T-cell (primary cell): ENCODE measurements at regions not wholly inside any gene's neighbourhood (a gene's known extent, or its start where the extent isn't known, plus 50 kb on each side); places are given as distances from the start of the nearest gene placed in this dataset.

Experiments used
- ATAC-seq, 4 experiments: fragments of 200-7000 bp in 3 of 4; fragments of 150-1000 bp in 1 of 4; cut with Tn5 transposase; replicated peaks in 1 of 4; 1 replicate in 3 of 4; 2 replicates in 1 of 4; pipeline ENCODE4 v1.10.0; 2021; ENCODE audit warnings: moderate library complexity in 3 of 4, mild to moderate bottlenecking in 2 of 4, moderate number of reproducible peaks in 1 of 4
- CTCF ChIA-PET, 2 donors: fragments of 300-600 bp; sonication (Branson Sonifier 250); formaldehyde crosslinking; loops; one replicate each; lab custom pipeline; 2022; ENCODE audit warnings: antibody characterized with exemption in 2 of 2; lab: Charles Lee
- POLR2A ChIA-PET, 2 donors: fragments of 300-600 bp; sonication (Branson Sonifier 250); formaldehyde crosslinking; loops; one replicate each; lab custom pipeline; 2022; ENCODE audit warnings: antibody characterized with exemption in 2 of 2; lab: Charles Lee
- DNase-seq, 35 experiments: peaks; one replicate each; pipeline versions ENCODE4 v3.0.0 to v3.0.0-alpha.2; 2013 to 2023
- H3K27ac ChIP-seq: one replicate; pipeline ENCODE4 v1.5.1; 2013; ENCODE audit warnings: low read length
- H3K27me3 ChIP-seq, 2 experiments: replicated peaks in 1 of 2; 1 replicate in 1 of 2; 2 replicates in 1 of 2; pipeline versions ENCODE4 v1.6.1 to v1.7.0; 2013; ENCODE audit warnings: low read length in 1 of 2, mixed read lengths in 1 of 2; ENCODE audit not compliant: control insufficient read depth in 2 of 2, insufficient read depth in 2 of 2; ENCODE audit errors: extremely low read depth in 1 of 2
- H3K36me3 ChIP-seq, 2 donors: 1 replicate in 1 of 2; 2 replicates in 1 of 2; pipeline versions ENCODE4 v1.6.1 to v1.7.0; 2013; ENCODE audit warnings: low read length in 1 of 2; ENCODE audit not compliant: control insufficient read depth in 2 of 2, insufficient read depth in 1 of 2; ENCODE audit errors: extremely low read depth in 1 of 2
- H3K4me1 ChIP-seq, 2 experiments: 1 replicate in 1 of 2; 2 replicates in 1 of 2; pipeline versions ENCODE4 v1.6.1 to v1.7.0; 2013; ENCODE audit warnings: low read length in 2 of 2, mixed read lengths in 1 of 2; ENCODE audit not compliant: insufficient read depth in 2 of 2, control insufficient read depth in 1 of 2; ENCODE audit errors: extremely low read depth in 1 of 2
- H3K4me3 ChIP-seq, 2 donors: 1 replicate in 1 of 2; 2 replicates in 1 of 2; pipeline versions ENCODE4 v1.5.1 to v1.7.0; 2013; ENCODE audit warnings: mild to moderate bottlenecking in 2 of 2, low read length in 1 of 2, moderate library complexity in 1 of 2; ENCODE audit not compliant: control insufficient read depth in 1 of 2; ENCODE audit errors: extremely low read depth in 1 of 2
- H3K9me3 ChIP-seq: 2 replicates; pipeline ENCODE4 v1.7.0; 2013
- H3K27ac Mint-ChIP-seq, 2 donors: one replicate each; pipeline ENCODE4 v1.8.0; 2020 to 2021; ENCODE audit warnings: mild to moderate bottlenecking in 2 of 2, mixed read lengths in 2 of 2
- H3K27me3 Mint-ChIP-seq, 2 donors: one replicate each; pipeline ENCODE4 v1.8.0; 2021 to 2022; ENCODE audit warnings: mixed read lengths in 2 of 2
- H3K36me3 Mint-ChIP-seq: one replicate; pipeline ENCODE4 v1.8.0; 2021; ENCODE audit warnings: mixed read lengths
- H3K4me1 Mint-ChIP-seq, 3 donors: one replicate each; pipeline ENCODE4 v1.8.0; 2020 to 2022; ENCODE audit warnings: mixed read lengths in 3 of 3, mild to moderate bottlenecking in 1 of 3
- H3K4me3 Mint-ChIP-seq, 3 donors: one replicate each; pipeline ENCODE4 v1.8.0; 2020 to 2022; ENCODE audit warnings: mild to moderate bottlenecking in 3 of 3, mixed read lengths in 3 of 3, moderate library complexity in 3 of 3
- H3K9me3 Mint-ChIP-seq, 3 donors: one replicate each; pipeline ENCODE4 v1.8.0; 2020 to 2022; ENCODE audit warnings: mixed read lengths in 3 of 3
- WGBS: methylation state at CpG from one replicate; pipeline ENCODE4 v1.1.5; 2013; ENCODE audit warnings: missing lambda C conversion rate; ENCODE audit not compliant: insufficient coverage; 5-methylcytosine and 5-hydroxymethylcytosine counted together

DNA sequence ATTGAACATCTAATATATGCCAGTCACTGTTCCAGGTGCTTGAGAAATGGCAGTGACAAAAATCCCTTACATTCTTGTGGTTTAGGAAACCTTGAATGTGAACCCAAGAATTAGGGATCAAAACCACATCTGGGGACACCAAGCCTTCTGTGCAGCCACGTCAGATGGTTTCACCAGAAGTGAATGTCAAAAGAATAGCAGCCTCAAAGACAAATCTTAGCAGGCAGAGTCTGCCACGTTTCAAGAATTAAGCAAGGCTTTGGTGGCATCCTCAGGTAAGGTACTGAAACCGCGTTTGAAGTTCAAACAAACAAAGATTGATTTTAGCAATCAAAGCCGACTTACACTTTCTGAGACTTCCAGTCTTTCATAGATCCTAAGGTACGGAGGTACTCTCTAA is 225.5 kb upstream of the GNAI1 start:
- ChIA-PET CTCF (no interaction called here), POLR2A (interaction anchor here in 1 of 2 donors (0.7 kb wide), 1 partner anchor 114 kb away, joined by 3 read pairs; no protein-coding TSS in a partner anchor)
- Histone ChIP-seq H3K9me3 (no peaks in the 10 kb centered on the region), H3K4me3 (no peak overlapping the region), H3K27me3 (no peaks in the 10 kb centered on the region), H3K4me1 (peaks cover 0 to 46% of the 10 kb centered on the region in 2 experiments), H3K27ac (no peak overlapping the region), H3K36me3 (no peaks in the 10 kb centered on the region)
- H3K4me3 Mint-ChIP-seq = no peak overlapping the region
- H3K9me3 Mint-ChIP-seq = no peaks in the 10 kb centered on the region
- no peak overlapping the region for H3K27ac Mint-ChIP-seq
- H3K36me3 Mint-ChIP-seq = no peaks in the 10 kb centered on the region
- WGBS = 0% methylated on average over 2 of the region's 6 CpGs
- ATAC-seq = peak in 3 of 4 experiments; percentile 25 to 62 (median 39)
- H3K27me3 Mint-ChIP-seq = no peaks in the 10 kb centered on the region
- peaks cover 25 to 53% (median 31%) of the 10 kb centered on the region in 3 donors for H3K4me1 Mint-ChIP-seq
- DNase-seq = peak in 2 of 35 experiments; percentile 9 to 38

- H3K27me3 Mint-ChIP-seq = no peaks in the 10 kb centered on the region
- no peak overlapping the region for H3K4me3 ChIP-seq
- H3K27ac ChIP-seq = no peak overlapping the region
- no peaks in the 10 kb centered on the region for H3K4me1 ChIP-seq
- DNase-seq (no peak), ATAC-seq (no peak)
- H3K36me3 Mint-ChIP-seq = no peaks in the 10 kb centered on the region
- H3K27me3 ChIP-seq = no peaks in the 10 kb centered on the region
- no peaks in the 10 kb centered on the region for H3K9me3 ChIP-seq
- no peak overlapping the region for H3K4me3 Mint-ChIP-seq
- H3K4me1 Mint-ChIP-seq = no peaks in the 10 kb centered on the region
- POLR2A ChIA-PET = no interaction called here
- CTCF ChIA-PET = no interaction called here
- peaks cover 0 to 9% (median 4%) of the 10 kb centered on the region in 3 donors for H3K9me3 Mint-ChIP-seq
- H3K36me3 ChIP-seq = no peaks in the 10 kb centered on the region
- H3K27ac Mint-ChIP-seq = no peak overlapping the region
Observed at GRCh38 chr7:79897166-79897565, 237.5 kb upstream of the GNAI1 start.

DNA sequence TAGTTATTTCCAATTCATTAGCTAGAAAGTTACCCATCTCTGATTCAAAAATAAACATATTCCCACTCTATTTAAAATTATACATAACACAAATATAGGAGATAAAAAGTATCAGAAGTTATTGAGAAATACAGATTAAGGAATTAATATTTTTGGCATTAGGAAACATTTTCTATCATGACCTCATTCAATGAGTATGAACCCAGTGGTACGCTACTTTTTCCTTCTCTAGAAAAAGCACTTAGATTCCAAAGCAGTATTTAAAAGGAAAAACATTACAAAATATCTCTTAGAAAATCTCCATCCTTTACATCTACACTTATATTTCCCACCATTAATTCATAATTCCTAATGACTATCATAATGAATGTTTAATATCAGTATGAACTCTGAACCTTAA is 240.6 kb upstream of the GNAI1 start:
- H3K27me3 Mint-ChIP-seq = no peaks in the 10 kb centered on the region
- no peak overlapping the region for H3K4me3 Mint-ChIP-seq
- H3K36me3 Mint-ChIP-seq = no peaks in the 10 kb centered on the region
- no peaks in the 10 kb centered on the region for H3K4me1 ChIP-seq
- H3K4me1 Mint-ChIP-seq = no peaks in the 10 kb centered on the region
- POLR2A ChIA-PET = no interaction called here
- H3K36me3 ChIP-seq = no peaks in the 10 kb centered on the region
- no peak for DNase-seq
- H3K27ac ChIP-seq = no peak overlapping the region
- CTCF ChIA-PET = no interaction called here
- H3K27ac Mint-ChIP-seq = no peak overlapping the region
- H3K9me3 ChIP-seq = no peaks in the 10 kb centered on the region
- ATAC-seq = no peak
- no peak overlapping the region for H3K4me3 ChIP-seq
- WGBS = no CpG with 5 or more reads among the region's 1 CpG
- H3K27me3 ChIP-seq = no peaks in the 10 kb centered on the region
- H3K9me3 Mint-ChIP-seq = peaks cover 0 to 9% (median 4%) of the 10 kb centered on the region in 3 donors

GRCh38 chr7:79882922-79883321 is 251.7 kb upstream of the GNAI1 start:
- Histone ChIP-seq H3K27ac (no peak overlapping the region), H3K9me3 (no peaks in the 10 kb centered on the region), H3K4me1 (no peaks in the 10 kb centered on the region), H3K27me3 (no peaks in the 10 kb centered on the region), H3K4me3 (no peak overlapping the region), H3K36me3 (no peaks in the 10 kb centered on the region)
- CTCF ChIA-PET = no interaction called here
- no peak for ATAC-seq
- no peak overlapping the region for H3K4me3 Mint-ChIP-seq
- no CpG with 5 or more reads among the region's 2 CpGs for WGBS
- no peak overlapping the region for H3K27ac Mint-ChIP-seq
- POLR2A ChIA-PET = no interaction called here
- H3K36me3 Mint-ChIP-seq = no peaks in the 10 kb centered on the region
- no peaks in the 10 kb centered on the region for H3K27me3 Mint-ChIP-seq
- peaks cover 0 to 7% (median 0%) of the 10 kb centered on the region in 3 donors for H3K9me3 Mint-ChIP-seq
- H3K4me1 Mint-ChIP-seq = no peaks in the 10 kb centered on the region
- DNase-seq = no peak

DNA sequence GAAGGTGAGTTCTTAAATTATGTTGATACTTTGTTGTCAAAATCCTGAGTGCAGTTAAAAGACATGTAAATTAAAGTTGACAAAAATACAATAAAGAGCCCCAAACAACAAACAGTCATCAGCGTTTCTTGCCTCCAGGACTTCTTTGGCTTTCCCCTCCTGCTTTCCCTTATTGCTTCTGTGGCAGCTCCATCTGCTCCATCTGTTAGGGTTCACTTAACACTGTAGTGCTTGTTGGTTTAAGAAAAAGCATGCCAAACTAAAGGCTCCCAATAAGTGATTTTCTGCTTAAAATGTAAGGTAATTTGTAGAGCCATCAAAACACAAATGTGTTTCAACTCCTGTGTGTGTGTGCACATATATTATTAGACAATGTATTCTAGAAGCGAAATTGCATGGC is 254.3 kb upstream of the GNAI1 start:
- no peaks in the 10 kb centered on the region for H3K4me1 ChIP-seq
- H3K4me3 Mint-ChIP-seq = no peak overlapping the region
- CTCF ChIA-PET = no interaction called here
- no peaks in the 10 kb centered on the region for H3K36me3 Mint-ChIP-seq
- H3K9me3 ChIP-seq = no peaks in the 10 kb centered on the region
- no CpG with 5 or more reads among the region's 2 CpGs for WGBS
- ATAC-seq = no peak
- H3K9me3 Mint-ChIP-seq = peaks cover 0 to 11% (median 3%) of the 10 kb centered on the region in 3 donors
- H3K27ac Mint-ChIP-seq = no peak overlapping the region
- H3K4me1 Mint-ChIP-seq = no peaks in the 10 kb centered on the region
- H3K27me3 Mint-ChIP-seq = no peaks in the 10 kb centered on the region
- H3K4me3 ChIP-seq = no peak overlapping the region
- H3K27me3 ChIP-seq = no peaks in the 10 kb centered on the region
- DNase-seq = no peak
- POLR2A ChIA-PET = no interaction called here
- no peaks in the 10 kb centered on the region for H3K36me3 ChIP-seq
- H3K27ac ChIP-seq = no peak overlapping the region

DNA sequence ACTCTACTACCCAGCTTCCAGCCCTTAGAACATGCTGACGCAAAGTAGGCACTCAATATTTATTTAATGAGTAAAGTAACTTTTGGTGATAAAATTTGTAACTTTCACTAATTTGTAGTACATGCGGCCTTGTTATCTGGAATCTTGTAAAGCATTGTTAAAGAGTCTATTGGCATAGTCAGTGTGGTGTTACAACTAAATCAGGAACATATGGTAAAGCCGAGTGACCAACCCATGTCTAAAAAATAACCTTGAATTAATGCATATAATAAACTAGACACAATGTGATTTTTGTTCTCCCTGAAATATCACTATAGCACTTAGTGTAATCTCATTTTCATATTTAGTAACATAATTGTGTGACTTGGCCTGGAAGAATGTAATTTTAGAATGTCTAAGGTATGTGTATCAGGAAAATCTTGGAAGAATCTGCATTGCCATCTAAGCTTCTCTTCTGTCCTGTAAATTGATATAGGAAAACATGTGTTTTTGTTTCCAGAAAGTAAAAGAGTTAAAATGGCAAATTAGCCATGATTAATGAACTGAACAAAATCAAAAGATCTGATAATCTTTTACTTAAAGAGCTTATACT is 256.7 kb upstream of the GNAI1 start:
- H3K36me3 ChIP-seq = no peaks in the 10 kb centered on the region
- ChIA-PET POLR2A (interaction anchor here in 1 of 2 donors (0.5 kb wide), 1 partner anchor 1363 kb away, joined by 3 read pairs; no protein-coding TSS in a partner anchor), CTCF (no interaction called here)
- H3K4me3 ChIP-seq = no peak overlapping the region
- no peak overlapping the region for H3K4me3 Mint-ChIP-seq
- H3K27me3 ChIP-seq = no peaks in the 10 kb centered on the region
- H3K27me3 Mint-ChIP-seq = no peaks in the 10 kb centered on the region
- H3K4me1 ChIP-seq = no peaks in the 10 kb centered on the region
- H3K9me3 ChIP-seq = no peaks in the 10 kb centered on the region
- no CpG with 5 or more reads among the region's 3 CpGs for WGBS
- no peak overlapping the region for H3K27ac ChIP-seq
- no peaks in the 10 kb centered on the region for H3K36me3 Mint-ChIP-seq
- no peak overlapping the region for H3K27ac Mint-ChIP-seq
- no peak for DNase-seq
- H3K4me1 Mint-ChIP-seq = no peaks in the 10 kb centered on the region
- no peak for ATAC-seq
- H3K9me3 Mint-ChIP-seq = peaks cover 0 to 11% (median 3%) of the 10 kb centered on the region in 3 donors

DNA sequence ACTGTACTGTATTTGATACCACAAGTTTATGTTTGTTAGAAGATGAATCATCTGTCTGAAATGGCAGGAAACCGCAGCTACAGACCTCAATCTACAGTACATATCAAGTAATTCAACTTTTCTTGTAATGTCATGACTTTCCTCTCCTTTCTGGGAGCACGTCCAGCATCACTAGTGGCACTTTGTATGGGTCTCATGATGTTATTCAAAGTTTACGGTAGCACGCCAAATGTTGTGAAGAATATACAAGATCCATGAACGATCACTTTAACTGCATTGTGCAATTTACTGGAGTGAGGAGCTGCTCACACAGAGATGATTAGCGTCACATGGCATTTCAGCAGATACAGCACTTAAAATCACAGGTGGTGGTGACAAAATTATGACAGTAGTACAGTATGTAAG is 257.8 kb upstream of the GNAI1 start:
- no peaks in the 10 kb centered on the region for H3K27me3 ChIP-seq
- H3K4me1 ChIP-seq = no peaks in the 10 kb centered on the region
- H3K9me3 ChIP-seq = no peaks in the 10 kb centered on the region
- ChIA-PET CTCF (no interaction called here), POLR2A (no interaction called here)
- DNase-seq (no peak), ATAC-seq (peak in 1 of 4 experiments; percentile 38)
- H3K9me3 Mint-ChIP-seq = peaks cover 0 to 11% (median 3%) of the 10 kb centered on the region in 3 donors
- H3K27ac ChIP-seq = no peak overlapping the region
- no peak overlapping the region for H3K27ac Mint-ChIP-seq
- H3K27me3 Mint-ChIP-seq = no peaks in the 10 kb centered on the region
- H3K36me3 ChIP-seq = no peaks in the 10 kb centered on the region
- no CpG with 5 or more reads among the region's 6 CpGs for WGBS
- H3K4me1 Mint-ChIP-seq = no peaks in the 10 kb centered on the region
- no peak overlapping the region for H3K4me3 ChIP-seq
- no peaks in the 10 kb centered on the region for H3K36me3 Mint-ChIP-seq
- H3K4me3 Mint-ChIP-seq = no peak overlapping the region
